Sigmoid colon (tissue), 4 donors: ENCODE measurements at regions not wholly inside any gene's neighbourhood (a gene's known extent, or its start where the extent isn't known, plus 50 kb on each side); places are given as distances from the start of the nearest gene placed in this dataset.

ENCODE experiments used
- EP300 ChIP-seq, 4 donors: sonication (generic); formaldehyde crosslinking; IDR thresholded peaks; one replicate each; pipeline ENCODE4 v1.6.1; 2017; ENCODE audit warnings: antibody characterized with exemption in 4 of 4
- POLR2A ChIP-seq, 2 donors: fragments of 450-650 bp; IDR thresholded peaks; one replicate each; pipeline ENCODE4 v1.6.1; 2016; ENCODE audit warnings: antibody characterized with exemption in 2 of 2, mild to moderate bottlenecking in 2 of 2, moderate library complexity in 2 of 2

GRCh38 chr2:129375632-129376425 is 603.6 kb upstream of the RAB6C start:
- TF ChIP-seq POLR2A (IDR thresholded peaks at IDR 0.05): no peak
- TF ChIP-seq EP300 (IDR thresholded peaks at IDR 0.05): no peak
